Cardiac muscle cell (in vitro differentiated cells and primary cell): ENCODE measurements at regions not wholly inside any gene's neighbourhood (a gene's known extent, or its start where the extent isn't known, plus 50 kb on each side); places are given as distances from the start of the nearest gene placed in this dataset.

Source experiments
- DNase-seq, 2 donors: peaks; one replicate each; pipeline versions ENCODE4 v3.0.0 to v3.0.0-alpha.2; 2010 to 2017; ENCODE audit warnings: low read depth in 1 of 2, low spot score in 1 of 2
- H3K27ac ChIP-seq: fragments of 200-600 bp; sonication (generic); 2 replicates; pipeline ENCODE4 v1.5.1; 2016
- H3K27me3 ChIP-seq: fragments of 200-600 bp; sonication (generic); 2 replicates; pipeline ENCODE4 v1.6.0; 2016; ENCODE audit warnings: control low read depth
- H3K36me3 ChIP-seq: fragments of 200-600 bp; sonication (generic); 2 replicates; pipeline ENCODE4 v1.5.1; 2016; ENCODE audit warnings: control low read depth
- H3K4me1 ChIP-seq: fragments of 200-600 bp; sonication (generic); 2 replicates; pipeline ENCODE4 v1.8.1; 2017; ENCODE audit warnings: low read depth, mild to moderate bottlenecking, mixed run types
- H3K4me3 ChIP-seq: fragments of 200-600 bp; sonication (generic); 2 replicates; pipeline ENCODE4 v1.5.1; 2016; ENCODE audit warnings: mild to moderate bottlenecking
- H3K9me3 ChIP-seq: fragments of 200-600 bp; sonication (generic); 2 replicates; pipeline ENCODE4 v1.5.1; 2017; ENCODE audit warnings: low read depth, mild to moderate bottlenecking, control low read depth
- TF ChIP-seq, protein P1 (sequence below): IDR thresholded peaks from 2 replicates; pipeline ENCODE4 v1.5.1; 2012; ENCODE audit warnings: low read depth, mild to moderate bottlenecking, low read length

DNA sequence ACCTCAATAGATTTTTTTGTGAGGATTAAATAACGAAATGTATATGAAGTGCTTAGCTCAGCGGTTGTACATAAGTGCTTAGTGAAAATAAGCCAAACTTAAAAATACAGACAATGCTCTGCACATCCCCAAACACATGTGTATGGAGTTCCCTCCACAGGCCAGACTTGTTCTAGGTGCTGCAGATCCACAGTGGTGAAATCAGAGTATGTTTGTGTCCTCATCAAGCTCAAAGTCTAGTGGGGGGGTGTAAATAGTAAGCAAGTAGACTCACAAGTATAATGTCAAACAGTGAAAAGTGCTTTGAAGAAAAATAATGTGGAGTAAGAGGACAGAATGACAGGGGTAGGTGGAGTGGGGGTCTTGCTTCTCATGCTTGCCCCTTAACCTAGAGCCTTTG lies 157.4 kb upstream of the SPRY4 start:
- H3K4me1 ChIP-seq, result no peaks in the 10 kb centered on the region
- TF ChIP-seq, protein P1, sequence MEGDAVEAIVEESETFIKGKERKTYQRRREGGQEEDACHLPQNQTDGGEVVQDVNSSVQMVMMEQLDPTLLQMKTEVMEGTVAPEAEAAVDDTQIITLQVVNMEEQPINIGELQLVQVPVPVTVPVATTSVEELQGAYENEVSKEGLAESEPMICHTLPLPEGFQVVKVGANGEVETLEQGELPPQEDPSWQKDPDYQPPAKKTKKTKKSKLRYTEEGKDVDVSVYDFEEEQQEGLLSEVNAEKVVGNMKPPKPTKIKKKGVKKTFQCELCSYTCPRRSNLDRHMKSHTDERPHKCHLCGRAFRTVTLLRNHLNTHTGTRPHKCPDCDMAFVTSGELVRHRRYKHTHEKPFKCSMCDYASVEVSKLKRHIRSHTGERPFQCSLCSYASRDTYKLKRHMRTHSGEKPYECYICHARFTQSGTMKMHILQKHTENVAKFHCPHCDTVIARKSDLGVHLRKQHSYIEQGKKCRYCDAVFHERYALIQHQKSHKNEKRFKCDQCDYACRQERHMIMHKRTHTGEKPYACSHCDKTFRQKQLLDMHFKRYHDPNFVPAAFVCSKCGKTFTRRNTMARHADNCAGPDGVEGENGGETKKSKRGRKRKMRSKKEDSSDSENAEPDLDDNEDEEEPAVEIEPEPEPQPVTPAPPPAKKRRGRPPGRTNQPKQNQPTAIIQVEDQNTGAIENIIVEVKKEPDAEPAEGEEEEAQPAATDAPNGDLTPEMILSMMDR, result no peak
- DNase-seq, result no peak

DNA sequence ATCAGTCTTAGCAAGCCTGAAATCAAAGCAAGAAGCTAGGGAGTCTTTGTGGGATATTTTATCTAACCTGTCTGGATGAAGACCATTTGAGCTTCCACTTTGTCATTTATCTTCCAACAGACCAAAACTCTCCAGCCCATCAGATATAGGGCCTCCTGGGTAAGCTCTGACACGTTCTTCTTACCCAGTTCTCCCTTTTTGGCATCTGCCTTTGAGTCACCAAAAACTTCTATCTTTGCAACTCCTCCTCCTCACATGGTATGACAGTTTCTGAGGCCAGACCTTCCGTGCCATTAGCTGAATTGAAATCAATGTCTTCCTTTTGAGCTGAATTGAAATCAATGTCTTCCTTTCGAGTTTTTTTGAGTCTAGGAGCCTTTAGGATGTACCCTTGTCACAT lies 156.6 kb upstream of the SPRY4 start:
- TF ChIP-seq, protein P1, result no peak
- H3K27me3 ChIP-seq, result no peaks in the 10 kb centered on the region
- no peak overlapping the region for H3K27ac ChIP-seq
- no peaks in the 10 kb centered on the region for H3K36me3 ChIP-seq
- no peaks in the 10 kb centered on the region for H3K4me1 ChIP-seq
- H3K4me3 ChIP-seq, result no peak overlapping the region
- no peak for DNase-seq
- H3K9me3 ChIP-seq, result no peaks in the 10 kb centered on the region

More for the DNA sequence above, 157.4 kb upstream of the SPRY4 start:
- Histone ChIP-seq H3K9me3 (no peaks in the 10 kb centered on the region), H3K27me3 (no peaks in the 10 kb centered on the region), H3K36me3 (no peaks in the 10 kb centered on the region), H3K4me3 (no peak overlapping the region), H3K27ac (no peak overlapping the region)

DNA sequence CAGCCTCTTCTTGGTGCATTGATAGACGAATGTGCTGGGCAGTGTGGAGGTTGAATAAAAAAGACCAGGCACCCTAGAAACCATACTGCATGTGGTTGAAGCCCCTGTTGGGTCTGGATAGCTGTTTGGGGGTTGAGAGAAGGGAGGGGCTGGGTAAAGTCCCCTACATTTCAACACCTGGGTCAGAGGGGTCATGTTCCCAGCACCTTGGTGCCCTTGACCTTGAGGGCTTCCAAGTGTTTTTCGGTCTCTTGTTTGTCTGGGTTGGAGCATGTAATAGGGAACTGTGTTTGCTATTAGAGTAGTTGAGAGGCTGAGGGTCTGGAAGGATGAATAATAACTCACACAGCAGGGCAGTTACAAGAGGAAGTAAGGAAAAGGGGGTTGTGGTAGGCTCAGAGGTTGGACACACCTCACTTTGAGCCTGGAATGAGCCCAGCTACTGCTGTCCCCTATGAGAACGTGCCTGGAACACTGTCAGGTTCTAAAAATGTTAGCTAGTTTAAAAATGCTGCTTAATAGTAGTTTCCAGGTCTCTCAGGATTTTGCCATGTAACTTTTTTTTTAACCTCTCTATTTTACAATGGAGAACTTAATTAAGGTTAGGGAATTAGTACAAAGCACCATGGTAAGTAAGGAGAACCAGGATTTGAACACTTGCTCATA lies 155.2 kb upstream of the SPRY4 start:
- H3K27ac ChIP-seq, result no peak overlapping the region
- H3K9me3 ChIP-seq, result no peaks in the 10 kb centered on the region
- H3K4me3 ChIP-seq, result no peak overlapping the region
- TF ChIP-seq, protein P1, result no peak
- DNase-seq, result no peak
- H3K36me3 ChIP-seq, result no peaks in the 10 kb centered on the region
- no peaks in the 10 kb centered on the region for H3K4me1 ChIP-seq
- H3K27me3 ChIP-seq, result no peaks in the 10 kb centered on the region

DNA sequence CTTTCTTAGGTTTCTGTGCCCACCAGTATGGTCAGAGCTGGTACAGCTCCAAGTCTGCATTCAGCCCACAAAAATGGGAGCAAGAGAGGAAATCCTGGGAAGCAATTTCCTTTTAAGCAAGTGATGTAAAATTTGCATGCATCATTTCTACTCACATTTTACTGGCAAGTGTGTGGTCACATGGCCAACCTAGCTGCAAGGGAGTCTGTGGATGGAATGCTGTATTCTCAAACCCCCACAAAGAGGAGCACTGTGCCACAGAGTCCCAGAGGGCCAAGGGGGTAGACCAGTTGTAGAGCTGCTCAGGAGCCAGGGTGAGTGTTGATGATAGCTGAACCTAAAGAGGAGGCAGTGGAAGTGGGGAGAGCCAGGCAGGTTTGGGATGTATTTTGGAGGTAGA lies 154.3 kb upstream of the SPRY4 start:
- Histone ChIP-seq H3K9me3 (no peaks in the 10 kb centered on the region), H3K4me3 (no peak overlapping the region), H3K36me3 (no peaks in the 10 kb centered on the region), H3K27me3 (no peaks in the 10 kb centered on the region), H3K4me1 (no peaks in the 10 kb centered on the region), H3K27ac (no peak overlapping the region)
- TF ChIP-seq, protein P1, result no peak
- no peak for DNase-seq

DNA sequence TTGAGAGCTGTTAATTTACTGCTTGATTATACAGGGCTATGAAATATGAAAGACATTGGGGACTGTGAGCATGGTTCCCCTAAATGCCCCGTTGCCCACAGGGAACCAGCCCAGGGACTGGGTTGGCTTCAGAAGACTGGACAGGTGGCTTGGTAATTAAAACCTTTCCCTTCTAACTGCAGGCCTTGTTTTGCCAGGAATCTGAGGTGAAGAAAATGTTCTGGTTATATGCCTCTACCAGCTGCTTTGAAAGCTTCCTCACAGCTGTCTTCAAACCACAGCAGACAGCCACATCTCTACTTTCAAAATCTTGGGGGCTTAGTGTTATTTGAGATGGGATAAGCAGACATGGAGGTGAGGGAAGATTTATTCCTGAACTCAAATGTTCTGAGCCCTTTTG lies 153.3 kb upstream of the SPRY4 start:
- no peaks in the 10 kb centered on the region for H3K4me1 ChIP-seq
- no peaks in the 10 kb centered on the region for H3K27me3 ChIP-seq
- TF ChIP-seq, protein P1, result no peak
- no peaks in the 10 kb centered on the region for H3K9me3 ChIP-seq
- H3K36me3 ChIP-seq, result no peaks in the 10 kb centered on the region
- no peak overlapping the region for H3K4me3 ChIP-seq
- H3K27ac ChIP-seq, result no peak overlapping the region
- DNase-seq, result no peak
